Inflammatory macrophage treated with lipopolysaccharide for 4 hours (primary cell): ENCODE measurements at regions not wholly inside any gene's neighbourhood (a gene's known extent, or its start where the extent isn't known, plus 50 kb on each side); places are given as distances from the start of the nearest gene placed in this dataset.
"Not testable (repeated sequence)": the region's sequence is repeated elsewhere in the genome, so short reads cannot be mapped to it uniquely, and the experiment has no call there.

Source experiments
- DNase-seq: peaks from one replicate; pipeline ENCODE4 v3.0.0-alpha.2; 2020

GRCh38 chr3:55294557-55294956 is 192.5 kb downstream of the WNT5A start:
- no peak for DNase-seq

- DNase-seq: no peak
These were observed 194.7 kb downstream of the WNT5A start for GRCh38 chr3:55292360-55292759.

- no peak for DNase-seq
These were observed 198.4 kb downstream of the WNT5A start for GRCh38 chr3:55288657-55289056.

GRCh38 chr3:55286693-55287092 is 200.4 kb downstream of the WNT5A start:
- DNase-seq: no peak

GRCh38 chr3:55285156-55285555 is 201.9 kb downstream of the WNT5A start:
- DNase-seq: no peak

- DNase-seq: no peak
These were observed 203.6 kb downstream of the WNT5A start for GRCh38 chr3:55283441-55283925.

- DNase-seq: no peak
These were observed 204.1 kb downstream of the WNT5A start for GRCh38 chr3:55282994-55283393.

- DNase-seq: no peak
These were observed 215.0 kb downstream of the WNT5A start for GRCh38 chr3:55272031-55272645.

GRCh38 chr3:55271549-55271948 is 215.6 kb downstream of the WNT5A start:
- no peak for DNase-seq

- no peak for DNase-seq
These were observed 216.1 kb downstream of the WNT5A start for GRCh38 chr3:55270976-55271375.

- no peak for DNase-seq
These were observed 217.5 kb downstream of the WNT5A start for GRCh38 chr3:55269636-55270035.

GRCh38 chr3:55269096-55269495 is 218.0 kb downstream of the WNT5A start:
- DNase-seq: no peak

GRCh38 chr3:55267206-55267930 is 219.7 kb downstream of the WNT5A start:
- no peak for DNase-seq

- DNase-seq: no peak
These were observed 222.2 kb downstream of the WNT5A start for GRCh38 chr3:55264919-55265318.

GRCh38 chr3:55252921-55253320 is 234.2 kb downstream of the WNT5A start:
- DNase-seq: no peak

GRCh38 chr3:55249156-55249555 is 237.9 kb downstream of the WNT5A start:
- not testable (repeated sequence) for DNase-seq

GRCh38 chr3:55247666-55248065 is 239.4 kb downstream of the WNT5A start:
- no peak for DNase-seq

GRCh38 chr3:55246033-55246432 is 241.1 kb downstream of the WNT5A start:
- no peak for DNase-seq

- DNase-seq: no peak
These were observed 241.8 kb downstream of the WNT5A start for GRCh38 chr3:55245351-55245750.

- DNase-seq: no peak
These were observed 242.9 kb downstream of the WNT5A start for GRCh38 chr3:55244247-55244646.

- no peak for DNase-seq
These were observed 243.4 kb downstream of the WNT5A start for GRCh38 chr3:55243678-55244077.

- DNase-seq: no peak
These were observed 244.2 kb downstream of the WNT5A start for GRCh38 chr3:55242921-55243320.

- DNase-seq: no peak
These were observed 246.0 kb downstream of the WNT5A start for GRCh38 chr3:55241098-55241497.

- no peak for DNase-seq
These were observed 251.7 kb downstream of the WNT5A start for GRCh38 chr3:55235416-55235815.

GRCh38 chr3:55226696-55227095 is 260.4 kb downstream of the WNT5A start:
- DNase-seq: no peak
